ENCODE measurements at regions not wholly inside any gene's neighbourhood (a gene's known extent, or its start where the extent isn't known, plus 50 kb on each side); places are given as distances from the start of the nearest gene placed in this dataset.

GRCh38 chr6:113115196-113115595, 741.9 kb upstream of the MARCKS start:
- no peak for DNase-seq

DNA sequence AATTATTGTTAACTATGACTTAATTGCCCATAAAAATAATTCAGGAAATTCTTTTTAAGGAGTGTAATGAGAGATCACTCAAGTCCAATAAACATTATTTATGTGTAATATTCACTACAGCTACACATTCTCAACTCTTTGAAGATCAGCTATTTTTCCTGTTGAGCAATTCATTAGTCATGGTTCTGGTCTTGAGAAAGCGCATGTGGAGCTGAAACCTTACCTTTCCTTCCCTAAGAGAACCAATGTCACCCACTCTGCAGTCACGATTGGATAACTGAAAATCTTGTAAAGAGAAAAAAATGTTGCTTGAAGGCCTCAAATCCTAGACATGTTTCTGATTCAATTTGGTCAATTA, 736.9 kb upstream of the MARCKS start:
- DNase-seq = no peak

DNA sequence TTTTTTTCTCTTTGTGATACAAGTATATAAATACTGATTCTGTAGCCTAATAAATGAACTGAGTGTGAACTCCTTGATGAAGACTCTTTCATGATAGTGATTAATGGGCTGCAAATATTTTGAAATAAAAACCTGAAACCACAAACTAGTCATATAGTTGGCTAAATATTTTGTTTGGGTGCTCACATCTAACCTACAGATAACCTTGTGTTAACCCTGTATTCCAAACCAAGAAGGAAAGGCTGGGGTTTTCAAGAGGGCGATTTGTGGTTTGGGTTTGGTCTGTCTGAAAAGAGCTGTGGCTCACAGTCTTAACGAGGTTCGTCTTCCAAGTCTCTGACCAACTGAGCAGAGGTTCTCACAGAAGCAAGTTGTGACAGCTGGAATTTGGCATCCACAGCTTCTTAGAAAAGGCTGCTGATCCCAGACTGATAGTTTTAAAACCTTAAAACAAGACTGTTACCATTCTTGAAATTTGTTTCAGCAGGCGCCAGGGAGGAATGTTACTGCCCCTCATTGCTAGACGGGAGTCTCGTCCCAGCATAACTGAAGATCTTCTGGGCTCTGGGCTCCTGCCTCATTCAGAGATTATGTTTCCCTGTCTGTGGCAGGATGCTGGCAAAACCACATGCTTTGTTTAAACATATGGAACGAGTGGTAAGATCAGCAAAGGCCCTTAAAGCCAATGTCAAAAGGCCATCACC, 736.4 kb upstream of the MARCKS start:
- DNase-seq = peak; percentile 44

- DNase-seq = no peak
These were observed 735.6 kb upstream of the MARCKS start for GRCh38 chr6:113121571-113121970.

DNA sequence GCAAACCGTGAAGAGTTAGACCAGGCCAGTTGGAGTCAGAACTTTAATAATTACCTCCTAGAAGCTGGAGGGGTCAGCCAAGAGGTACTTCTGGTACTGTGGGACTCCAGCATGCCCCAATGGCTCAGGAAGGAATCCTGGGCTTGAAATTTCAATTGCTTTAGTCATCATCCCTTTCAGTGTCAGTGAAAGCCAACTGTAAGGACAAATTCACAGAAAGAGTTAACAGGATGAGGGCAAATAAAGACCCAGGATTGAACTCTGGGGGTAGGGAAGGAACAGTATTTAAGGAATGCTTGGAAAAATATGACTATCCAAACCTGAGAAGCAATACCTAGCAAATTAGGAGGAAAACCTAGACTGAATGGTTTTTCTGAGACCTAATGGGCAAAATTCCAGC, 735.1 kb upstream of the MARCKS start:
- DNase-seq = no peak

DNA sequence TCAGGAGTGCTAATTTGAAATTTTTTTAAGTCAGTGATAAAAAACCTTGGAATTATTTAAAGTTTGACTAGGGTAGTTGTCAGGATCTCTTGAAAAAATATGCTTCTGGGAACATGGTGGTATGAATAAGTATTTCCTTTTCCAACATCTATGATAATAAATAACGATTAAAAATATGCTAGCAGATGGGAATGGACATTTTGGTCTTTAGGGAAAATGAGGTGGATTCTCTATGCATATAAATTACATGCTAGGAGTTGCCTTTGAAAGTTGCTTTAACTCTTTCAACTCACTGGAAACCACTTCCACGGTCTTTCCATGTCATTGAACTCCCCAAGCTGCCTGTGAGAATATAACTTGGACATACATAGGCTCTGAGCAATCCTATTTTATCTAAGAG, 731.5 kb upstream of the MARCKS start:
- no peak for DNase-seq

GRCh38 chr6:113127786-113128419, 729.2 kb upstream of the MARCKS start:
- no peak for DNase-seq

DNA sequence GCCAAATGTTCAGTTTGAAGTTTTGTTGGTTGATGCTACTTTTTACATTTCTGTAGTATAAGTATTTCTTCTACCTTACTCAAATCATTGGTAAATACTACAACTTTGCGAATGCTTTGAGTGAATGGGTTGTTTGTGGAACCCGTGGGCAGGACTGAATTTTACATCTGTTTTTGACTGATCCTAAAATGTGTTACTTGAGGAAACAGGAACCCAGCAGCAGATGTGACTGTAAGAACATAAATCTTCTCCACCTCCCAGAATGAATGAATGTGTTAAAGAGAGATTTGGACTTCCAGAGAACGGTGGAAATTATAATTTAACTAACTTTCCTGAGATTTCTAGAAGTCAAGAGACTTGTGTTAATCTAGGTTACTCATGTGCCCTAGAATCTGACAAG, 728.5 kb upstream of the MARCKS start:
- DNase-seq = no peak

GRCh38 chr6:113129991-113130390, 727.2 kb upstream of the MARCKS start:
- DNase-seq = no peak

DNA sequence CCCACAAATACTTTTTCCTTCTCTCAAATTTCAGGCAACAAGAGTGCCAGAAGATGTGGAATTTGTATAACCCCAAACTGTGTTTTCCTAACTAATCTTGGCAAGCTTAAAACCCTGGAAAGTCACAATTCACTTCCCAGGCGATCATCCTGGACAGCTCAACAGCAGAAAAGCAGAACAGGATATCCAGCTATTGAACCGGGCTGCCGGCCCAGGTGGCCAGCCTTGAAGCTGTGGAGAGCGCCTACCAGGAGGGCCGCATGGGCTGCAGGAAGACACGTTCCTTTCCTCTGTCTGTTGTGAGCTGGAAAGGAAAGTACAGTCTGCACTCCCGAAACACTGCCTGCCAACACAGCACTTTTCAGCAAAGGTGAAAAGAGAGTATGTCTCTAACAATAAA, 719.7 kb upstream of the MARCKS start:
- DNase-seq = peak; percentile 84

GRCh38 chr6:113140721-113141120, 716.4 kb upstream of the MARCKS start:
- no peak for DNase-seq

GRCh38 chr6:113141901-113142300, 715.2 kb upstream of the MARCKS start:
- no peak for DNase-seq

GRCh38 chr6:113142671-113143174, 714.4 kb upstream of the MARCKS start:
- no peak for DNase-seq

- DNase-seq = no peak
These were observed 713.9 kb upstream of the MARCKS start for GRCh38 chr6:113143206-113143605.

DNA sequence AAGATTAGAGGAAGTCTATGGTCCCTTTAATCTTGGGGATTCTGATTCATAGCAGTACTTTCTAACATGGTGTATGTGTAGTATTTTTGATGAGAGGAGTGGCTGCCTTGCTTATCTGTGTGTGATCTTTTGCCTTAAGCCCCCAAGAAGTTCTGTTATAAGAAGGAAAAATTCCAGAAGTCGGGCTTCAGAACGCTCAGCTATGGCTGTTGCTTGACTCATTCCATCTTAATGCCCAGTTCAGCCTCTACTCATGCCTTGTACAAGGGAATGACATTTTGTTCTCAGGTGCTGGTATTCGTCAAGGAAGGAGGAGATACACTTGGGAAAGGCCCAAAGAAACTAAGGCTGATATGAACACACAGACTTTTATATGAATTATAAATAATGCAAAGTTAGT, 713.0 kb upstream of the MARCKS start:
- no peak for DNase-seq

- no peak for DNase-seq
These were observed 710.3 kb upstream of the MARCKS start for GRCh38 chr6:113146878-113147277.

DNA sequence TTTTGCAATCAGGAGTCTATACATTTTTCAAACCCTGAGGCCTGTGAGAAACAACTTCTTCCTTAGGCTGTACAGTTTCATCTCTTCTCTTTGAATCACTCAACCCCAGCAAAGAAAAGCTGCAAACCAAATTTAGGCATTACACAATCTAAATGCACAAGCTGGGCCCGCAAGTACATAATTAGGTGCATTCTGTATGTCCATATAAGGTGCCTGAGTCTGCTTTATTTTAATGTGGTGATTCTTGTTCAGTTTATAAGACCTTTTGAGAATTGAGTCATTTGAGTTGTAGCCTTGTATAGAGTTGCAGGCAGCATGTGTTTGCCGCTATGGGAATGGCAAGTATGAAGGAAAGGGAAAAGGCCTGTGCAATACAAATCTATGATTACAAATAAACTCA, 709.6 kb upstream of the MARCKS start:
- no peak for DNase-seq

GRCh38 chr6:113148566-113148965, 708.6 kb upstream of the MARCKS start:
- no peak for DNase-seq

DNA sequence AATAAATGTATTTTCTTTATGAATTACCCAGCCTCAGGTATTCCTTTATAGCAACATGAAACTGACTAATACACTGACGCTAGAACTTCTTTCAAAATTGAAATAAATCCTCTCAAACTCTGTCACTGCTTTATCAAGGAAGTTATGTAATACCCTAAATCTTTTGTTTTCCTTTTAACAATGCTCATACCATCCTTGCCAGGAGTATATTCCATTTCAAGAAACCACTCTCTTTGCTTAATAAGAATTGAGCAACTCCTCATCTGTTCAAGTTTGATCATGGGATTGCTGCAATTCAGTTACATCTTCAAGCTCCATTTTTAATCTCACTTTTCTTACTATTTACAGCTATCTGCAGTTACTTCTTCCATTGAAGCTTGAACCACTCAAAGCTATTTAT, 707.6 kb upstream of the MARCKS start:
- DNase-seq = no peak

GRCh38 chr6:113160306-113161017, 696.7 kb upstream of the MARCKS start:
- no peak for DNase-seq

DNA sequence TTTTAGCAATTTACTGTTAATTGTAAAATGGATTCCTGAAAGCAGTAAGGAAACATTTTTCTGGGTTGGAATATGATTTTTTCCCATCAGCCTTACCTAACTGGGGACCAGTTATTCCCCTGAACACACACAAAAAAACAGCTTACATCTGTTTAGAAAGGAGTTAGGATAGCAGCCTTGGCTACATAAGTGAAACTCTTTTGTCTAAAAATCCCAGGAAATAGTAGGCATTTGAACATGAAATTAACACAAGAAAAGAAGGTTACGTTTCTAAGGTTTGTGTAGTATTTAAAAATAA, 696.2 kb upstream of the MARCKS start:
- DNase-seq = no peak

DNA sequence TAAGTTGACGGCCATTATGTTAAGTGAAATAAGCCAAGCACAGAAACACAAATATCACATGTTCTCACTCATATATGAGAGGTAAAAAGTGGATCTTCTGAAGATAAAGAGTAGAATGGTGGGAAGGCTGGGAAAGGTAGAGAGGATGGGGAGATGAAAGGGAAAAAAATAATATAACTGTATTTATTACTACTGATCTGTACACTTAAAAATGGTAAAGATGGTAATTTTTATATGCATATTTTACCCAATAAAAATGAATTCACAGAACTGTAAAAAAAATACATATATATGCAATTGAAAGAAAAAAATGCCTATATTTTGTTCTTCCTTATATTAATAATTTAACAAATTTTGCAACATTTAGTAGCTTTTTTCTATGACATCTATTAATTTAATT, 694.4 kb upstream of the MARCKS start:
- DNase-seq = no peak

GRCh38 chr6:113168057-113168456, 689.1 kb upstream of the MARCKS start:
- DNase-seq = no peak

DNA sequence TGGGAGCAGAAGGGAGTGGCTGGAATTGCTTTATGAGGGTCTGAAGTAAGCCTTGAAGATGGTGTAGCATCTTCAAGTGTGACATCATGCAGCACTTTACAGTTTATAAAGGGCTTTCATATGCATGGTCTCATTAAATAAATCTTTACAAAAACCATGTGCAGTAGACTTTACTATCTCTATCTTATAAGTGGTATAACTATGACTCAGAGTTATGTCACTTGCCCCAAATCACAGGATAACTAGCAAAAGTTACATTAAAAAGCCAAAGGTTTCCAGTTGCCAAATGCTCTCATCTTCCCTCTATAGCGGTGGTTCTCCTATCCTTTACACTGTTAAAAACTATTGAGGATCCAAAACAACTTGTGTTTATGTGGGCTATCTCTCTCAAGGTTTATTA, 687.7 kb upstream of the MARCKS start:
- no peak for DNase-seq
